ENCODE measurements at regions not wholly inside any gene's neighbourhood (a gene's known extent, or its start where the extent isn't known, plus 50 kb on each side); places are given as distances from the start of the nearest gene placed in this dataset.

DNA sequence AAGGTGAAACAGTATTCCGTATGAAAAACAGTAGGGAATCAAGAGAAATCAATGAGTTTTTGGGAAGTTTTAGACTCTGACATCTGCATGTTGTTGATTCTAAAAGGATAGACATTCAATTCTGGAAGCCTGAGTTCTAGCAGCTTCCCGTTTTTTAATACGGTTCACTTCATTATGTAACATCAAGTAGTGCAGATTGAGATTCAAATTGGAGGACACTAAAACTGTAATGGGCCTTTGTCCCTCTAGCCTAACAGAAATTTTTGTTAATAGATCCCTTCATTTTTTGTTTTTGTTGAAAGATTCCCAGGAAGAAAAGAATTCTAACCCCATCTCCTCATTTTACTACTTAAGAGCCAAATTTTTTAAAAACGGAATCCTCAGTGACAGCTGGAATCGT, 384.6 kb downstream of the SH3GL2 start:
- TF ChIP-seq POLR2A (IDR thresholded peaks at IDR 0.05), result no peak
- TF ChIP-seq, protein P1, sequence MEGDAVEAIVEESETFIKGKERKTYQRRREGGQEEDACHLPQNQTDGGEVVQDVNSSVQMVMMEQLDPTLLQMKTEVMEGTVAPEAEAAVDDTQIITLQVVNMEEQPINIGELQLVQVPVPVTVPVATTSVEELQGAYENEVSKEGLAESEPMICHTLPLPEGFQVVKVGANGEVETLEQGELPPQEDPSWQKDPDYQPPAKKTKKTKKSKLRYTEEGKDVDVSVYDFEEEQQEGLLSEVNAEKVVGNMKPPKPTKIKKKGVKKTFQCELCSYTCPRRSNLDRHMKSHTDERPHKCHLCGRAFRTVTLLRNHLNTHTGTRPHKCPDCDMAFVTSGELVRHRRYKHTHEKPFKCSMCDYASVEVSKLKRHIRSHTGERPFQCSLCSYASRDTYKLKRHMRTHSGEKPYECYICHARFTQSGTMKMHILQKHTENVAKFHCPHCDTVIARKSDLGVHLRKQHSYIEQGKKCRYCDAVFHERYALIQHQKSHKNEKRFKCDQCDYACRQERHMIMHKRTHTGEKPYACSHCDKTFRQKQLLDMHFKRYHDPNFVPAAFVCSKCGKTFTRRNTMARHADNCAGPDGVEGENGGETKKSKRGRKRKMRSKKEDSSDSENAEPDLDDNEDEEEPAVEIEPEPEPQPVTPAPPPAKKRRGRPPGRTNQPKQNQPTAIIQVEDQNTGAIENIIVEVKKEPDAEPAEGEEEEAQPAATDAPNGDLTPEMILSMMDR (IDR thresholded peaks at IDR 0.05 in 4 of 5, conservative IDR thresholded peaks at IDR 0.05 in 1 of 5), result no peak
